Skeletal muscle cell (primary cell): ENCODE measurements at regions not wholly inside any gene's neighbourhood (a gene's known extent, or its start where the extent isn't known, plus 50 kb on each side); places are given as distances from the start of the nearest gene placed in this dataset.

Source experiments
- DNase-seq: peaks from one replicate; pipeline ENCODE4 v3.0.0-alpha.2; 2010; ENCODE audit warnings: low read depth
- H3K4me3 ChIP-seq: 2 replicates; pipeline ENCODE4 v1.5.1; 2011; ENCODE audit warnings: low read depth, mild to moderate bottlenecking, control low read depth, low read length, moderate library complexity

- DNase-seq: no peak
- H3K4me3 ChIP-seq: no peak overlapping the region
Observed at GRCh38 chr3:145116769-145117168, 1044.2 kb downstream of the PLOD2 start.

GRCh38 chr3:145118303-145118702, 1042.7 kb downstream of the PLOD2 start:
- DNase-seq: no peak
- no peak overlapping the region for H3K4me3 ChIP-seq

GRCh38 chr3:145124900-145125678, 1035.9 kb downstream of the PLOD2 start:
- no peak overlapping the region for H3K4me3 ChIP-seq
- no peak for DNase-seq

- no peak for DNase-seq
- H3K4me3 ChIP-seq: no peak overlapping the region
Observed at GRCh38 chr3:145133281-145133680, 1027.7 kb downstream of the PLOD2 start.

- H3K4me3 ChIP-seq: no peak overlapping the region
- no peak for DNase-seq
Observed at GRCh38 chr3:145134738-145135137, 1026.2 kb downstream of the PLOD2 start.

GRCh38 chr3:145144361-145144760, 1016.6 kb downstream of the PLOD2 start:
- H3K4me3 ChIP-seq: no peak overlapping the region
- DNase-seq: no peak

GRCh38 chr3:145145461-145145860, 1015.5 kb downstream of the PLOD2 start:
- no peak for DNase-seq
- no peak overlapping the region for H3K4me3 ChIP-seq

- H3K4me3 ChIP-seq: no peak overlapping the region
- DNase-seq: no peak
Observed at GRCh38 chr3:145159640-145160039, 1001.3 kb downstream of the PLOD2 start.

GRCh38 chr3:145170121-145170520, 990.9 kb downstream of the PLOD2 start:
- no peak for DNase-seq
- H3K4me3 ChIP-seq: no peak overlapping the region

GRCh38 chr3:145175626-145176025, 985.4 kb downstream of the PLOD2 start:
- DNase-seq: no peak
- H3K4me3 ChIP-seq: no peak overlapping the region

- H3K4me3 ChIP-seq: no peak overlapping the region
- DNase-seq: no peak
Observed at GRCh38 chr3:145176907-145177306, 984.1 kb downstream of the PLOD2 start.

- no peak overlapping the region for H3K4me3 ChIP-seq
- no peak for DNase-seq
Observed at GRCh38 chr3:145177828-145178227, 983.2 kb downstream of the PLOD2 start.

- DNase-seq: no peak
Observed at GRCh38 chr3:145182196-145182911, 978.6 kb downstream of the PLOD2 start.

GRCh38 chr3:145183261-145183660, 977.7 kb downstream of the PLOD2 start:
- peak; percentile 3 for DNase-seq
- no peak overlapping the region for H3K4me3 ChIP-seq

More at GRCh38 chr3:145182196-145182911, 978.6 kb downstream of the PLOD2 start:
- H3K4me3 ChIP-seq: no peak overlapping the region

- no peak overlapping the region for H3K4me3 ChIP-seq
- DNase-seq: no peak
Observed at GRCh38 chr3:145188079-145188770, 972.8 kb downstream of the PLOD2 start.

- DNase-seq: no peak
- H3K4me3 ChIP-seq: no peak overlapping the region
Observed at GRCh38 chr3:145190138-145190537, 970.8 kb downstream of the PLOD2 start.

GRCh38 chr3:145190761-145191160, 970.2 kb downstream of the PLOD2 start:
- no peak overlapping the region for H3K4me3 ChIP-seq
- no peak for DNase-seq

GRCh38 chr3:145191543-145191942, 969.4 kb downstream of the PLOD2 start:
- H3K4me3 ChIP-seq: no peak overlapping the region
- no peak for DNase-seq

- H3K4me3 ChIP-seq: no peak overlapping the region
- no peak for DNase-seq
Observed at GRCh38 chr3:145197051-145197820, 963.7 kb downstream of the PLOD2 start.

- no peak for DNase-seq
- H3K4me3 ChIP-seq: no peak overlapping the region
Observed at GRCh38 chr3:145197821-145198220, 963.2 kb downstream of the PLOD2 start.
